Suppressor macrophage (primary cell): ENCODE measurements at regions not wholly inside any gene's neighbourhood (a gene's known extent, or its start where the extent isn't known, plus 50 kb on each side); places are given as distances from the start of the nearest gene placed in this dataset.
"Not testable (repeated sequence)": the region's sequence is repeated elsewhere in the genome, so short reads cannot be mapped to it uniquely, and the experiment has no call there.

Experiments
- DNase-seq, 4 experiments: peaks; one replicate each; pipeline ENCODE4 v3.0.0-alpha.2; 2020 to 2022

GRCh38 chr11:38543311-38543710 lies 1945.3 kb upstream of the RAG2 start:
- no peak for DNase-seq

DNA sequence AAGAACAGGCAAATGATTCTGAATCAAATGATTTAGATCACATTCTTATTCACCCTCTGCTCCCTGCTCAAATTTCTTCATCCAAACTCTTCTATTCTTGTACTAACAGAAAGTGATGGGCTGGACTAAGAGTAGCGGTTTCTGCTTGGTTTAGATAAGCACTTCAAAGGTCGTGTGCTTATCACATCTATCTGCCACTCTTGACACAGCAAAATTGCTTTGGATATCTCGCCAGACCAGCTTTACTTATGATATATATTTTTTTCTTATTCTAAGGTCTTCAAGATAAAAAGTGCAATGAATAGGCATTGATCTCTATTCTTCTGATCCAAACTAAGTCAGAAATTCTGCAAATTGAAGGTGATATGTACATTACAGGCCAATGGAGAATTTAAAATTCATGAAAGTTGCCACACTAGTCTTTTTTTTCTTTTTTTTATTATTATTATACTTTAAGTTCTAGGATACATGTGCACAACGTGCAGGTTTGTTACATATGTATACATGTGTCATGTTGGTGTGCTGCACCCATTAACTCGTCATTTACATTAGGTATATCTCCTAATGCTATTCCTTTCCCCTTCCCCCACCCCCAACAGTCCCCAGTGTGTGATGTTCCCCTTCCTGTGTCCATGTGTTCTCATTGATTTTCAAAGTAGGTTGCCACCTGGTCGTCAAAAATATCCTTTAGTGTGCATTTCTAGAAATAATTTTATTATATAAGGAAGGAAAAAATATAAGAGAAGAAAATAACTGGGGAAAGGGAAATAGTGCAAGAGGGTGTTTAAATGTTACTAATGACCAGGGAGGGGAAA lies 1941.0 kb upstream of the RAG2 start:
- no peak for DNase-seq

- no peak for DNase-seq
These were observed 1932.2 kb upstream of the RAG2 start for GRCh38 chr11:38530226-38530625.

GRCh38 chr11:38524945-38525344 lies 1926.9 kb upstream of the RAG2 start:
- no peak for DNase-seq

DNA sequence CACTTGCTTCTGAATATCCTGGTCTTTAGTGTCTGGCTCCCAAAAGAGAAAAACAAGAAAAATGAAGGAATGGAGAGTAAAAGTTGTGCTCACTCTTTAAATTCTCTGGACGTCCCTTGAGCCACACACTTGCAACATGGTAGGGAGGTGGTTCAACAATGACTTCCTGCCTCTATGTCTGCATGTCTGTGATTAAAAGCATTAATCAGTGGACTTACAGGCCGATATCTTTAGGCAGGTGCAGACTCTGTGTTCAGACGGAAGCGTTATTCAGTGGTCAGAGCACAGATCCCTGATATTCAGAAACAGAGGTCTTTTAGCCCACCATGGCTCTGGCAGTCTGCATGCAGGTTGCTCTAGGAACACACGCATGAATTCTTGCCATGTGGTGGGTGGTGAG lies 1920.0 kb upstream of the RAG2 start:
- DNase-seq = no peak

GRCh38 chr11:38512830-38513229 lies 1914.8 kb upstream of the RAG2 start:
- not testable (repeated sequence) for DNase-seq

GRCh38 chr11:38510041-38510440 lies 1912.0 kb upstream of the RAG2 start:
- no peak for DNase-seq

DNA sequence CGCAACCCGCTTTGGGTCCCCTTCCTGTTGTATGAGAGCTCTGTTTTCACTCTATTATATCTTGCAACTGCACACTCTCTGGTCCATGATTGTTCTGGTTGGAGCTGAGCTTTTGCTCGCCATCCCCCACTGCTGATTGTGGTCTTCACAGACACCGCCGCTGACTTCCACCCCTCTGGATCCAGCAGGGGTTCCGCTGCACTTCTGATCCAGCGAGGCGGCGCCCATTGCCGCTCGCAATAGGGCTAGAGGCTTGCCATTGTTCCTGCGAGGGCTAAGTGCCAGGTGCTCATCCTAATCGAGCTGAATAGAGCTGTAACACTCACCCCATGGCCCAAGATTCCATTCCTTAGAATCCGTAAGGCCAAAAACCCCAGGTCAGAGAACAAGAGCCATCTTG lies 1905.8 kb upstream of the RAG2 start:
- DNase-seq = no peak

DNA sequence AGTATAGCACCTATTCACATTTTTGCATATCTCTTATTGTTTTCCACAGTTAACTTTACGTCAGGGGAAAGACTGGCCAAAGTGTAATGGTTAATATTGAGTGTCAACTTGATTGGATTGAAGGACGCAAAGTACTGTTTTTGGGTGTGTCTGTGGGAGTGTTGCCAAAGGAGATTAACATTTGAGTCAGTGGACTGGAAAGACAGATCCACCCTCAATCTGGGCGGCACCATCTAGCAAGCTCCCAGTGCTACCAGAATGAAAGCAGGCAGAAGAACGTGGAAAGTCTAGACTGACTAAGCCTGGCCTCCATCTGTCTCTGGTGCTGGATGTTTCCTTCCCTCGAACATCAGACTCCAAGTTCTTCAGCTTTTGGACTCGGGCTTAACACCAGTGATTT lies 1900.7 kb upstream of the RAG2 start:
- DNase-seq = no peak

GRCh38 chr11:38491986-38492385 lies 1894.0 kb upstream of the RAG2 start:
- no peak for DNase-seq

DNA sequence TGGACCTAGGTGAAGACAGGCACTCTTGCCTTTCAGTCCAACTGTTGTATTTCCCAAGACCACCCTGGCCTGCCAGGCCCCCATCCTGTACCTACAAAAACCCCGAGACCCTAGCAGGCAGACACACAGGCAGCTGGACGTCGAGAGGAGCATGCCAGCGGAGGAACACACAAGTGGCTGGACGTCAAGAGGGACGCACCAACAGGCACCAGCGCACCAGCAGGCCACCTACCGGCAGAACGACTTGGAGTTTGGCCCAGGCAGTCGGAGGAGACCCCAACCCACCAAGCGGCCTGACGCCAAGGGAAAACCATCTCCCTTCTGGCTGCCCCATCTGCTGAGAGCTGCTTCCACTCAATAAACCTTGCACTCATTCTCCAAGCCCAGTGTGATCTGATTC lies 1883.4 kb upstream of the RAG2 start:
- no peak for DNase-seq

DNA sequence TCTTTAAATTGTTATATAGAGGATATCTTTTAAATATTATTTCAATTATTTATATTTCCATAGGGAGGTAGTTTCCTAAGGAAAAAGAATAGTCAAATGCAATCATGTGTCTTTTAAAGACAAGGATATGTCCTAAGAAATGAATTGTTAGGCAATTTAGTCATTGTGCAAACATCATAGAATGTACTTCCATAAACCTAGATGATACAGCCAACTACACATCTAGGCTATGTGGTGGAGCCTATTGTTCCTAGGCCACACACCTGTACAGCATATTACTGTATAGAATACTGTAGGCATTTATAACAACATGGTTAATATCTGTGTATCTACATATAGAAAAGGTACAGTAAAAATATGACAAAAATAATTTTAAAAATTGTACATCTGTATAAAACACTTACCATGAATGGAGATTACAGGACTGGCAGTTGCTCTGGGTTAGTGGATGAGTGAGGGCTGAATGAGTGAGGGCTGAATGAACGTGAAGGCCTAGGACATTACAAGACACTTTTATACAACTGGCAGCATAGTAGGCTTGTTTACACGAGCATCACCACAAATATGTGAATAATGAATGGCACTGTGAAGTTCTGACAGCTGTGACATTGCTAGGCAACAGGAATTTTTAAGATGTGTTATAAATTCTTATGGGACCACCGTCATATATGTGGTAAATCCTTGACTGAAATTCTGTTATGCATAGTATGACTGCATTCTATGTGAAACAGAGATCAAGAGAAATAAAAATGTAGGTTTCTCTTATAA lies 1879.0 kb upstream of the RAG2 start:
- no peak for DNase-seq

DNA sequence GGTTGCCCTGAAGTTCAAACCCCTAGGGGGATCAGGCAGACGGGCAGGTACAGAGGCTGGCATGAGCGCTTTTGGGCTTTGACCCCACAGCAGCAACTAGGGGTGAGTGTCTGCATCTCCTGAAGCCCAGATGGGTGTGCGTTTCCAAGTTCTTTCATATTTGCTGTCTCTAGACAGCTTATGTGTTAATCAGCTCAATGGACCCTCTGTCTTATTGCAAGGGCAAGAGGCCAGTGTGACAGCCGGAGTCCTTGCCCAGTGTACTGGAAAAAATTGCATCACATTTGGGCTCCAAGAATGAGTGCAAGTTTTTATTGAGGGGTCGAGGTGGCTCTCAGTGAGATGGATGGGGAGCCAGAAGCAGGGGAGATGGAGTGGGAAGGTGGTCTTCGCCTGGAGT lies 1863.7 kb upstream of the RAG2 start:
- DNase-seq = no peak

- no peak for DNase-seq
These were observed 1862.9 kb upstream of the RAG2 start for GRCh38 chr11:38460896-38461295.

GRCh38 chr11:38460429-38460828 lies 1862.4 kb upstream of the RAG2 start:
- no peak for DNase-seq

DNA sequence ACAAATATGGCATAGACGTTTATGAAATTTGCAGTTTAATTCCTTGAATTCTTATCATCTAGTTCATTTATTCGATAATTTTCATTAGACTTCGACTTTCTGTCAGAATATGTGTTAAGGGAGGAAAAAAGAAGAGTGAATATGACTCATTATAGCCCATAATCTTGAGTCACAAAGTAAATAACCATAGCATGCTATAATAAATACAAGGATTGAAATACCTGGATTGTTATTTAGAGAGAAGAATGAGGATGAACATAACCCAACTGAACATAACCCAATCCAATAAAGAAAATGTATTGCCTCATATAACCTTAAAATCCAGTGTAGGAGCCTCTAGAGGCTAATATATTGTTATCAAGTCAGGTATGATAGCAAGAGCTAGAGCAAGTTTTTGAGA lies 1858.3 kb upstream of the RAG2 start:
- DNase-seq = no peak

DNA sequence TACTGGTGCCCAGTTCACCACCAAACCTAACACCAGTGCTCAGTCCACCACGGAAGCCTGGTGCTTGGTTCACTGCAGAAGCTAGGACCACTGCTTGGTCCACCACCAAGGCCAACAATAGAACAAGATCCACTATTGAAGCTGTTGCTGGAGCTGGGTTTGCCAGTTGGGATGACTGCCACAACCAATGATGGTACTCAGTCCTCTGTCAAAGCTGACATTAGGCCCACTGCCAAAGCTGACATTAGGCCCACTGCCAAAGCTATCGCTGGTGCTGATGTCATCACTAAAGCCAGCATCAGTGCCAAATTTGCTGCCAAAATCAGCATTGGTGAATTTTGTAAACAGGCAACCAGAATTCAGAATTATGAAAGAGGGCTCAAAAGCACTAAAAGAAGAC lies 1850.2 kb upstream of the RAG2 start:
- no peak for DNase-seq

GRCh38 chr11:38446336-38446735 lies 1848.3 kb upstream of the RAG2 start:
- no peak for DNase-seq

- DNase-seq = no peak
These were observed 1840.1 kb upstream of the RAG2 start for GRCh38 chr11:38438091-38438490.

GRCh38 chr11:38425578-38425977 lies 1827.5 kb upstream of the RAG2 start:
- no peak for DNase-seq

- no peak for DNase-seq
These were observed 1825.0 kb upstream of the RAG2 start for GRCh38 chr11:38423042-38423441.

- DNase-seq = no peak
These were observed 1818.1 kb upstream of the RAG2 start for GRCh38 chr11:38416141-38416540.

GRCh38 chr11:38411149-38411548 lies 1813.1 kb upstream of the RAG2 start:
- no peak for DNase-seq

DNA sequence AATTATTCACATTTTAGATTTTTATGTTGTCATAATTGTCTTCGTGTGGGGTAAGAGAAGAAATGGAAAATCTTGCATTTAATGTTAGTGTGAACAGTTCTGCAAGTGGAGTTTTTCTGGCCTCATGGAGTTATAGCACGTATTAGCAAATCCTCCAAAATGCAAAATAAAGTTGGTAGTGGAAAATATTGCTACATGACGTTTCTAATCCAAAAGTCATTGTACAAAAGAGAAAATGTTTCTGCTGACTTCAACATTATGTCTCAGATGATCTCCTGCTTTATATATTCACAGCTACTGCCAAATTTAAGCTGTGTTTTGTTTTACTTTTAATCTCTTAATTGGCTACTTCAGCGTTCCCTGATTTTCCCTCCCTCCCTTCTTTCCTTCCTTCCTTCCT lies 1804.0 kb upstream of the RAG2 start:
- no peak for DNase-seq
